Natural killer cell treated with Interleukin-12 subunit alpha and Interleukin-12 subunit beta and Interleukin-15 and Interleukin-18, amount 100 ng/mL, for 72 hours (primary cell): ENCODE measurements at regions not wholly inside any gene's neighbourhood (a gene's known extent, or its start where the extent isn't known, plus 50 kb on each side); places are given as distances from the start of the nearest gene placed in this dataset.

ENCODE experiments used
- ATAC-seq, 2 donors: fragments of 150-1000 bp; cut with Tn5 transposase in 1 of 2; sonication (Bioruptor Pico), chemical (Tn5 transposase) in 1 of 2; 2 replicates each; pipeline ENCODE4 v1.10.0; 2021
- DNase-seq: peaks from one replicate; pipeline ENCODE4 v3.0.0; 2022; ENCODE audit warnings: low spot score
- H3K27ac Mint-ChIP-seq, 2 donors: 1 replicate in 1 of 2; 2 replicates in 1 of 2; pipeline ENCODE4 v1.8.0; 2022; ENCODE audit warnings: mixed read lengths in 2 of 2, mild to moderate bottlenecking in 1 of 2, moderate library complexity in 1 of 2
- H3K27me3 Mint-ChIP-seq, 2 donors: 1 replicate in 1 of 2; 2 replicates in 1 of 2; pipeline ENCODE4 v1.8.0; 2022; ENCODE audit warnings: mixed read lengths in 2 of 2
- H3K36me3 Mint-ChIP-seq: one replicate; pipeline ENCODE4 v1.8.0; 2022; ENCODE audit warnings: mixed read lengths
- H3K4me1 Mint-ChIP-seq, 2 donors: 1 replicate in 1 of 2; 2 replicates in 1 of 2; pipeline ENCODE4 v1.8.0; 2022; ENCODE audit warnings: low read depth in 2 of 2, mixed read lengths in 2 of 2, mild to moderate bottlenecking in 1 of 2
- H3K4me3 Mint-ChIP-seq: one replicate; pipeline ENCODE4 v1.8.0; 2022; ENCODE audit warnings: mixed read lengths
- H3K9me3 Mint-ChIP-seq: 2 replicates; pipeline ENCODE4 v1.8.0; 2022; ENCODE audit warnings: mixed read lengths

GRCh38 chrX:8346892-8347291 is 117.7 kb upstream of the VCX3B start:
- DNase-seq (no peak), ATAC-seq (no peak)
- no peak overlapping the region for H3K27ac Mint-ChIP-seq
- no peaks in the 10 kb centered on the region for H3K27me3 Mint-ChIP-seq
- H3K36me3 Mint-ChIP-seq, result no peaks in the 10 kb centered on the region
- no peaks in the 10 kb centered on the region for H3K4me1 Mint-ChIP-seq
- H3K4me3 Mint-ChIP-seq, result no peak overlapping the region
- H3K9me3 Mint-ChIP-seq, result peaks cover 18% of the 10 kb centered on the region

DNA sequence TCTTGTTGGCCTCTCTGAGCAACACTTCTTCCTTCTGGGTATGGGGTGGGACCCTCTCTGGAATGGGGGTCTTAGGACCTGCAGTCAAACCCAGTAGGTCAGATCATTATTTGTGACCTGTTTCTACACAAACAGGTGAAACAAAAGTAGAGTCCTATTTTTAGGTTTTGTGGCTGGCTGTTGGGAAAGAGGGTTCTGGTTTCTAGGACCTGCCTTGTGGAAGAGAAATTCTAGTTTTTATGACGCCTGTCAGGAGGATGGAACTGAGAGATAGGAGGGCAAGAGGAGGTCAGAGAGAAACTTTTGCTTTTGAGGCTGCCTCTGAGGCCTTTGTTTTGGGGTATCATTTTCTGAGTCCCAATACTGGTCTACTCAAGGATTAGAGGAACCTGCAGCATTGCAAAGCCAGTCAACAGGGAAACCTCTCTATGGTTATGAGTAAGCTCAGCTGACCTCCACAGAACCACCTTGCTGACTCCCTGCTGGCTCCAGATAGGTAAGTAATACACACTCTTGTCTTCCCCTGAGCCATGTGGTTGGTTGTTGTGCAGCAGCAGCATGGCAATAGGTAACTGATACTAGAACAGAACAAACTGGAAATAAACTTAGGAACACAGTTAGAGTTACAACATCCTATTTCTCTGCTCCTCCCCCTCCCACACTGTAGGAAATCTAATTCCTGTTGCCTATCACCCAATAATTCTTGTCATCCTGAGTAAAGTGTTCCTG is 114.7 kb upstream of the VCX3B start:
- Mint-ChIP-seq H3K4me3 (no peak overlapping the region), H3K36me3 (no peaks in the 10 kb centered on the region), H3K9me3 (peaks cover 11% of the 10 kb centered on the region), H3K4me1 (no peaks in the 10 kb centered on the region), H3K27ac (no peak overlapping the region), H3K27me3 (no peaks in the 10 kb centered on the region)
- ATAC-seq (no peak), DNase-seq (no peak)

- Mint-ChIP-seq H3K4me1 (no peaks in the 10 kb centered on the region), H3K27ac (no peak overlapping the region), H3K27me3 (no peaks in the 10 kb centered on the region), H3K4me3 (no peak overlapping the region), H3K9me3 (peaks cover 2% of the 10 kb centered on the region), H3K36me3 (no peaks in the 10 kb centered on the region)
- ATAC-seq (no peak), DNase-seq (no peak)
Observed at GRCh38 chrX:8358302-8358701, 106.3 kb upstream of the VCX3B start.

DNA sequence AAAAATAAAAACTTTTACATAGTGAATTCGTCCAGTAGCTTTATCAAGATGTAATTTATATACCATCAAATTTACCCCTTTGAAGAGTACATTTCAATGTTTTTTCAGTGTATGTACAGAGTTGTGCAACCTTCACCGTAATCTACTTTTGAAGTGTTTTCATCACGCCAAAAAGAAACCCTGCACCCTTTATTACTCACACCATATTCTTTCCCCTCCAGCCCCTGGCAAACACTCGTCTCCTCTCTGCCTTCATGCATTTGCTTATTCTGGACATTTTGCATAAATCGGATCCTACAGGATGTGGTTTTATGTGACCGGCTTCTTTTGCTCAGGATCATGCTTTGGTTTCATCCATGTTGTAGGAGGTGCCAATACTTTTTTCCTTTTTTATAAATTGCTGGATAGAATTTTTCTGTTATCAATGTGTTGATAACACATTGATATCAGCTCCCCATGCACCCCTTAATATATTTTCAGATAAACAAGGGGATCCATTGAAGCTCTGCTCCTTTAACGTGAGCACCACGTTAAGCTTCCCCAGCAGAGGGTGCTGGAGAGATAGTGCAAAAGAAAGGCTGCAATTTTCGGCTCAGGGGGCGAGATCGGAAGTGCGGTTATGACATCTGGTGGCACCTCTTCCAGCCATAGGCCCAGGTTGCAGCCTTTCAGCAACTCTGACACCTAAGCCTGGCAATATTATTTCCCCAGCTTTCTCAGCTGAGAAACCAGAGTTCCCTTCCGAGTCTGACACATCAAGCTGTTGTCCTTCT is 100.1 kb upstream of the VCX3B start:
- Mint-ChIP-seq H3K9me3 (peaks cover 2% of the 10 kb centered on the region), H3K36me3 (no peaks in the 10 kb centered on the region), H3K27ac (no peak overlapping the region), H3K4me1 (no peaks in the 10 kb centered on the region), H3K4me3 (no peak overlapping the region), H3K27me3 (no peaks in the 10 kb centered on the region)
- ATAC-seq (peak in 1 of 2 donors; percentile 28), DNase-seq (no peak)

DNA sequence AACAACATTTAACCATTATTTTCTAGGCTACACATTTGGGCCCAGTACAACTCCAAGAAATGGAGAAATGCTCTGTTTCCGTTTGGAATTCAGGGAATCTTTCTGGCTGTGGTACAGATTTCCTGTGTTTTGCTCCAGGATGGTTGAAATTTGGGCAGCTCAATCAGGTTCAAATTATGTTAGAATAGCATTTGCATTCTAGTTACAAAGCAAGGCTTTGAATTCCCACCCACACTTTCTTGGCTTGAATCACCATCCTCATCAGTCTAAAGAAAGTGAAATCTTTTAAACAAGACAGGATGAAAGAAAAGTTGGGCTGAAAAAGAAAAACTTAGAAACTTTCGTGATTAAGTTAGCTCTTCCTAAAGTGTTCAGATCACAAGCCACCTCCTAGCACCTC is 98.1 kb upstream of the VCX3B start:
- no peak for ATAC-seq
- Mint-ChIP-seq H3K4me1 (no peaks in the 10 kb centered on the region), H3K27me3 (no peaks in the 10 kb centered on the region), H3K4me3 (no peak overlapping the region), H3K27ac (no peak overlapping the region), H3K9me3 (peaks cover 9% of the 10 kb centered on the region), H3K36me3 (no peaks in the 10 kb centered on the region)
- DNase-seq, result no peak

GRCh38 chrX:8374041-8374825 is 90.4 kb upstream of the VCX3B start:
- DNase-seq (no peak), ATAC-seq (no peak)
- Mint-ChIP-seq H3K27ac (no peak overlapping the region), H3K9me3 (peaks cover 19% of the 10 kb centered on the region), H3K4me3 (no peak overlapping the region), H3K27me3 (no peaks in the 10 kb centered on the region), H3K4me1 (no peaks in the 10 kb centered on the region), H3K36me3 (peaks cover 4% of the 10 kb centered on the region)

- DNase-seq (no peak), ATAC-seq (no peak)
- Mint-ChIP-seq H3K9me3 (peaks cover 12% of the 10 kb centered on the region), H3K4me3 (no peak overlapping the region), H3K36me3 (peaks cover 4% of the 10 kb centered on the region), H3K27me3 (no peaks in the 10 kb centered on the region), H3K27ac (no peak overlapping the region), H3K4me1 (no peaks in the 10 kb centered on the region)
Observed at GRCh38 chrX:8377041-8377440, 87.6 kb upstream of the VCX3B start.

DNA sequence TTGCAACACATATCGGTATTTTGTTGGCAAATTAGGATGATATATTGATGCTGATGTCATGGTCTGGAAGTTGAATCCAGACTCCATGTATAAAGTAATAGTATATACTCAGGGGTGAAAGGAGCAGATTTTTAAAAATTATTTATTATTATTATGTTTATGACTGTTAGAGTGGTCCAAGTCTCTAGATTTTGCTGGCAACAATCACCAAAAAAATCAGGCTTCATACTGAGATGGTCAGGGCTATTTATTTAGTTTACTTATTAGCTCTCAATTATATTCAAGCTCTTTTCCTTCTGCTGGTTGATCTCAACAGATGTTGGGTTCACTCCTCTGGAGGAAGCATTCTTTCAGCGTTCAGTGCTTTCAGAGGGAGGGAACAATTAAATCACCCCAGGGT is 73.9 kb upstream of the VCX3B start:
- no peak for ATAC-seq
- Mint-ChIP-seq H3K27me3 (no peaks in the 10 kb centered on the region), H3K4me1 (no peaks in the 10 kb centered on the region)

GRCh38 chrX:8403988-8404387 is 60.6 kb upstream of the VCX3B start:
- Mint-ChIP-seq H3K27me3 (no peaks in the 10 kb centered on the region), H3K4me3 (no peak overlapping the region), H3K9me3 (peaks cover 2% of the 10 kb centered on the region), H3K27ac (no peak overlapping the region), H3K4me1 (peaks cover 0 to 3% of the 10 kb centered on the region in 2 donors), H3K36me3 (no peaks in the 10 kb centered on the region)
- no peak for DNase-seq
- ATAC-seq, result no peak

More for the DNA sequence above, 73.9 kb upstream of the VCX3B start:
- peaks cover 5% of the 10 kb centered on the region for H3K36me3 Mint-ChIP-seq
- peaks cover 21% of the 10 kb centered on the region for H3K9me3 Mint-ChIP-seq
- no peak for DNase-seq
- no peak overlapping the region for H3K27ac Mint-ChIP-seq
- no peak overlapping the region for H3K4me3 Mint-ChIP-seq

DNA sequence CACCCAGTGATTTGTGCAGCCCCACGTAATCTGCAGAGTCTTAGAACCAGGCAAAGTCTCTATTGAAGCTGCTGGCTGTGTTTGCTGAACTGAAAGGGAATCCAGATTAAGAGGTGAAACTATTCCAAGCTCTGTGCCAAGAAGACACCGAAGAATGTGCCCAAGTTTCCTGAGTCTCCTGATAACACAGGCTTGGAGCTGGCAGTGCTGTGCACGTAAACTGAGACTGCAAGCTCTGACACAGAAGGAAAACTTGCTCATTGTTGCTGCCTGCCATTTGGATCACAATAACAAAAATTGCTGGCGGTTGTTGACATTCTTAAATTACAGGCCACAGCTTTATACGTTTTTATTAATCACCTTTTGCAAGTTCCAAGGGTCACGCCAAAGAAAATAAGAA is 60.2 kb upstream of the VCX3B start:
- Mint-ChIP-seq H3K4me3 (no peak overlapping the region), H3K9me3 (peaks cover 2% of the 10 kb centered on the region), H3K4me1 (peaks cover 0 to 3% of the 10 kb centered on the region in 2 donors), H3K27me3 (no peaks in the 10 kb centered on the region), H3K36me3 (no peaks in the 10 kb centered on the region), H3K27ac (no peak overlapping the region)
- ATAC-seq (no peak), DNase-seq (no peak)

DNA sequence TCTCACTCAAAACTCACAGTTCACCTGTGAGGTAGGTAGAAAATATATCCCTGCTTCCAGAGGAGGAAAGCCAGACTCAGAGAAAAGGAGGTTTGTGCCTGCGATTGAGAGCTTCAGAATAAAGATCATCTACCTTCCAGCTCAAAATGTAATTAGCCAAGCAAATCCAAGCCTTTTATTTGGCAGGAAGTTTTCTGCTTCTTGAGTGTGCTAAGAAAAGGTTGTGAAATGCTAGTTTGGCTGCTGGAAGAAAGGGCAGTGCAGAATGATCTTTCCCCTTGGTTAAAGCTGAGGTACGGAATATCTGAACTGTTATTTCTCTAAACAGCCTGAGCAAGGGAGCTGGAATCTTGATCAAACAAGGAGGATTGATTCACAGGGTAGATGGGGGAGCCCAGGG is 59.7 kb upstream of the VCX3B start:
- Mint-ChIP-seq H3K4me1 (peaks cover 0 to 3% of the 10 kb centered on the region in 2 donors), H3K4me3 (no peak overlapping the region), H3K9me3 (peaks cover 2% of the 10 kb centered on the region), H3K36me3 (no peaks in the 10 kb centered on the region), H3K27ac (no peak overlapping the region), H3K27me3 (no peaks in the 10 kb centered on the region)
- ATAC-seq (no peak), DNase-seq (no peak)

- H3K4me1 Mint-ChIP-seq, result peaks cover 0 to 3% of the 10 kb centered on the region in 2 donors
- DNase-seq (no peak), ATAC-seq (no peak)
- no peaks in the 10 kb centered on the region for H3K27me3 Mint-ChIP-seq
- H3K27ac Mint-ChIP-seq, result no peak overlapping the region
- H3K9me3 Mint-ChIP-seq, result peaks cover 3% of the 10 kb centered on the region
- no peak overlapping the region for H3K4me3 Mint-ChIP-seq
- H3K36me3 Mint-ChIP-seq, result no peaks in the 10 kb centered on the region
Observed at GRCh38 chrX:8405631-8406030, 59.0 kb upstream of the VCX3B start.

- Mint-ChIP-seq H3K36me3 (no peaks in the 10 kb centered on the region), H3K9me3 (peaks cover 20% of the 10 kb centered on the region), H3K4me1 (no peaks in the 10 kb centered on the region), H3K27me3 (no peaks in the 10 kb centered on the region), H3K27ac (no peak overlapping the region), H3K4me3 (no peak overlapping the region)
- DNase-seq (no peak), ATAC-seq (no peak)
Observed at GRCh38 chrX:8413279-8413678, 51.4 kb upstream of the VCX3B start.
